Lower leg skin (tissue), 4 donors: ENCODE measurements at regions not wholly inside any gene's neighbourhood (a gene's known extent, or its start where the extent isn't known, plus 50 kb on each side); places are given as distances from the start of the nearest gene placed in this dataset.

Experiments used
- DNase-seq, 2 donors: peaks; one replicate each; pipeline ENCODE4 v3.0.0-alpha.2; 2019; ENCODE audit warnings: low spot score in 2 of 2
- H3K4me3 ChIP-seq: fragments of 200-600 bp; sonication (generic); 2 replicates; pipeline ENCODE4 v1.5.1; 2017; ENCODE audit warnings: mild to moderate bottlenecking, low read depth; ENCODE audit not compliant: poor library complexity, severe bottlenecking
- POLR2A ChIP-seq, 2 donors: fragments of 450-650 bp; IDR thresholded peaks; one replicate each; pipeline ENCODE4 v1.6.1; 2016 to 2017; ENCODE audit warnings: antibody characterized with exemption in 2 of 2, mild to moderate bottlenecking in 1 of 2, moderate library complexity in 1 of 2
- WGBS, 2 donors: methylation state at CpG; one replicate each; pipeline ENCODE4 v1.1.5; 2018; 5-methylcytosine and 5-hydroxymethylcytosine counted together
- intact Hi-C: fragments of 100-400 bp; cut with DNase I; formaldehyde crosslinking; loops from one replicate; pipeline ENCODE4 v1.15.0; 2023; ENCODE audit warnings: low total_unique reads
- TF ChIP-seq, protein P1 (sequence below), 3 donors: fragments of 450-650 bp; IDR thresholded peaks; one replicate each; pipeline ENCODE4 v1.5.1; 2016; ENCODE audit warnings: antibody characterized with exemption in 3 of 3, mild to moderate bottlenecking in 3 of 3, moderate library complexity in 2 of 3

GRCh38 chr1:193674292-193674944 lies 488.0 kb upstream of the B3GALT2 start:
- DNase-seq, result no peak
- WGBS, 2 donors, result 77 to 78% methylated on average over 7 of the region's 7 CpGs
- no peak for TF ChIP-seq POLR2A (IDR thresholded peaks at IDR 0.05)
- TF ChIP-seq, protein P1, sequence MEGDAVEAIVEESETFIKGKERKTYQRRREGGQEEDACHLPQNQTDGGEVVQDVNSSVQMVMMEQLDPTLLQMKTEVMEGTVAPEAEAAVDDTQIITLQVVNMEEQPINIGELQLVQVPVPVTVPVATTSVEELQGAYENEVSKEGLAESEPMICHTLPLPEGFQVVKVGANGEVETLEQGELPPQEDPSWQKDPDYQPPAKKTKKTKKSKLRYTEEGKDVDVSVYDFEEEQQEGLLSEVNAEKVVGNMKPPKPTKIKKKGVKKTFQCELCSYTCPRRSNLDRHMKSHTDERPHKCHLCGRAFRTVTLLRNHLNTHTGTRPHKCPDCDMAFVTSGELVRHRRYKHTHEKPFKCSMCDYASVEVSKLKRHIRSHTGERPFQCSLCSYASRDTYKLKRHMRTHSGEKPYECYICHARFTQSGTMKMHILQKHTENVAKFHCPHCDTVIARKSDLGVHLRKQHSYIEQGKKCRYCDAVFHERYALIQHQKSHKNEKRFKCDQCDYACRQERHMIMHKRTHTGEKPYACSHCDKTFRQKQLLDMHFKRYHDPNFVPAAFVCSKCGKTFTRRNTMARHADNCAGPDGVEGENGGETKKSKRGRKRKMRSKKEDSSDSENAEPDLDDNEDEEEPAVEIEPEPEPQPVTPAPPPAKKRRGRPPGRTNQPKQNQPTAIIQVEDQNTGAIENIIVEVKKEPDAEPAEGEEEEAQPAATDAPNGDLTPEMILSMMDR (IDR thresholded peaks at IDR 0.05), result no peak
- intact Hi-C loops, result no loop called here
- no peak overlapping the region for H3K4me3 ChIP-seq

DNA sequence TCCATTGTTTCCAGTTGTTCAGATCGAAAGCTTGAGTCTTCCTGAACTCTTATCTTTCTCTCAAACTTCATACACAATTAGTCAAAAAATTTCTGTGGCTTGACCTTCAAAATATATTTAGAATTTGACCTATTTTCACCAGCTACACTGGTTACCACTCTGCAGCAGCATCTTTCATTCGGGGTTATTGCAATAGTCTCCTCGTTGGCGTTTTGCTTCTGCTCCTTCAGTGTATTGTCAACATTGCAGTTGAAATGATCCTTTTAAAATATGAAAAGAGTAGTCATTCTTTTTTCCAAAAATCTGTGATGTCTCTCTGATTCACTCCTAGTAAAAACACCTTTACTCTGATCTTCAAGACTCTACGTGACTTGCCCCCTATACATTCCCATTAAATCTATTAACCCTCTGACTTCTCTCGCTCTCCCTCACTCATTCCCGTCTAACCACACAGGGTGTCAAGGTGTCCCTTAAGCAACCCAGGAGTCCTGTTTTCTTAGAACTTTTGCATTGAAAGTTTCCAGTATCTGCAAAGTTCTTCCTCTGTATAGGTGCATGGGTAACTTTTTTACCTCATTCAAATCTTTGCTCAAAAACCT lies 480.2 kb upstream of the B3GALT2 start:
- intact Hi-C loops, result no loop called here
- DNase-seq, result no peak
- WGBS, 2 donors, result 91 to 92% methylated on average over 7 of the region's 7 CpGs

GRCh38 chr1:193663965-193664364 lies 477.6 kb upstream of the B3GALT2 start:
- TF ChIP-seq, protein P1 (IDR thresholded peaks at IDR 0.05), result no peak
- TF ChIP-seq POLR2A (IDR thresholded peaks at IDR 0.05), result no peak
- no peak for DNase-seq

More for the DNA sequence above, 480.2 kb upstream of the B3GALT2 start:
- TF ChIP-seq, protein P1 (IDR thresholded peaks at IDR 0.05), result no peak
- TF ChIP-seq POLR2A (IDR thresholded peaks at IDR 0.05), result no peak
- no peak overlapping the region for H3K4me3 ChIP-seq

DNA sequence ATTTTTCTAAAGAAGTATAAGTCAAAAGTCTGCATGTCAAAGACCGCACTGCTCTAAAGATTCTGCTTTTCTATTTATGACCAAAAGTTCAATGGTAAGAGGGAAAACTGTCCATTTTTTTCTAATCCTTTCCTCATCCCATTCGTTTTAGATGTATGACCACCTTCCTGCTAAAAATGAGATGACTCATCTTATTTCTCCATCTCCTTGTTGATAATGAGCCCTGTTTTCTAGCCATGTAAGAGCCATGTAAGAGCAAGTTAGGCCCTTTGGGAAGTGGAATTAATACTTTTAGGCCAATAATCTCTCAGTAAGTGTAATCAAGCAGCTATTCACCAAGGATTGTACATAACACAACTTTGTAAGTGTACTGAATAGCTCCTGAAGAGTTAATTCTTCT lies 475.6 kb upstream of the B3GALT2 start:
- WGBS, 2 donors, result 69 to 71% methylated on average over 2 of the region's 2 CpGs
- intact Hi-C loops, result no loop called here
- TF ChIP-seq, protein P1 (IDR thresholded peaks at IDR 0.05), result no peak
- no peak for TF ChIP-seq POLR2A (IDR thresholded peaks at IDR 0.05)
- DNase-seq, result no peak
- no peak overlapping the region for H3K4me3 ChIP-seq

More at GRCh38 chr1:193663965-193664364, 477.6 kb upstream of the B3GALT2 start:
- intact Hi-C loops, result no loop called here
- no peak overlapping the region for H3K4me3 ChIP-seq

DNA sequence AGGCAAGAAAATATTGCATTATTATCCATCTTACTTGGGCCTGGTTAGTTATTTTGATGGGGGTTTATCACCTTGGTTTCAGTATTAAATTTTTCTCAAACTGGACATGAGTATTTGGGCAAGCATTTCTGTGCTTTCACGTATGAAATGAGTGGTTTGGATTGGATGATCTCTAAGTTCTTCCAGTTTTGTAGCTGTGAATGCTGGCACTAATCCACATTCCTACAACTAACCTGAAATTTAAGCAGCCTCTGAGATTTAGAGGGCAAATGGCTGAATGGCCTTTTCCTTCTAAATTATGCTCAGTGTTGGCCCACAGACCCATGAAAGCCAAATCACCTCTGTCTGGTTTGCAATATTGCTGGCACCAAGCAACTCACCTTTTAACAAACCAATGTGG lies 475.0 kb upstream of the B3GALT2 start:
- TF ChIP-seq, protein P1 (IDR thresholded peaks at IDR 0.05), result no peak
- no peak for TF ChIP-seq POLR2A (IDR thresholded peaks at IDR 0.05)
- intact Hi-C loops, result no loop called here

More for the DNA sequence above, 475.0 kb upstream of the B3GALT2 start:
- no peak overlapping the region for H3K4me3 ChIP-seq
- WGBS, 2 donors, result 48 to 64% methylated on average over 1 of the region's 1 CpG
- no peak for DNase-seq
